Activated T-helper 2 cell treated with anti-CD3 and anti-CD28 coated beads, Interferon-gamma antibody, Interleukin-2, Interleukin-4, amounts not matched to agents 10 μg/mL and 5 μg/mL and 100 μg/mL, durations not matched to agents 14 hours and 24 hours and 36 hours (primary cell): ENCODE measurements at regions not wholly inside any gene's neighbourhood (a gene's known extent, or its start where the extent isn't known, plus 50 kb on each side); places are given as distances from the start of the nearest gene placed in this dataset.
"Not testable (repeated sequence)": the region's sequence is repeated elsewhere in the genome, so short reads cannot be mapped to it uniquely, and the experiment has no call there.

Experiments
- DNase-seq: peaks from one replicate; pipeline ENCODE4 v3.0.0; 2021; ENCODE audit warnings: low spot score
- H3K27ac Mint-ChIP-seq: one replicate; pipeline ENCODE4 v1.8.0; 2021; ENCODE audit warnings: mixed read lengths
- H3K27me3 Mint-ChIP-seq: one replicate; pipeline ENCODE4 v1.8.0; 2021; ENCODE audit warnings: low read depth, mixed read lengths
- H3K36me3 Mint-ChIP-seq: one replicate; pipeline ENCODE4 v1.8.0; 2021; ENCODE audit warnings: low read depth, mixed read lengths
- H3K4me1 Mint-ChIP-seq: one replicate; pipeline ENCODE4 v1.8.0; 2021; ENCODE audit warnings: low read depth, mixed read lengths
- H3K4me3 Mint-ChIP-seq: one replicate; pipeline ENCODE4 v1.8.0; 2021; ENCODE audit warnings: low read depth, mild to moderate bottlenecking, moderate library complexity, mixed read lengths
- H3K9me3 Mint-ChIP-seq: one replicate; pipeline ENCODE4 v1.8.0; 2021; ENCODE audit warnings: mixed read lengths
- intact Hi-C: fragments of 100-400 bp; cut with micrococcal nuclease; formaldehyde crosslinking; loops from one replicate; pipeline ENCODE4 v1.15.1; 2023

- H3K9me3 Mint-ChIP-seq, H3K27me3 Mint-ChIP-seq, H3K36me3 Mint-ChIP-seq, H3K4me1 Mint-ChIP-seq, DNase-seq, H3K27ac Mint-ChIP-seq, H3K4me3 Mint-ChIP-seq, intact Hi-C loops: not testable (repeated sequence)
These were observed 123.2 kb upstream of the NBPF26 start for GRCh38 chr1:120600442-120601041.

GRCh38 chr1:120607882-120608281 is 115.9 kb upstream of the NBPF26 start:
- H3K27ac Mint-ChIP-seq, intact Hi-C loops, H3K36me3 Mint-ChIP-seq, H3K4me3 Mint-ChIP-seq, H3K9me3 Mint-ChIP-seq, DNase-seq, H3K27me3 Mint-ChIP-seq, H3K4me1 Mint-ChIP-seq: not testable (repeated sequence)

GRCh38 chr1:120608314-120609014 is 115.3 kb upstream of the NBPF26 start:
- H3K4me1 Mint-ChIP-seq, DNase-seq, H3K27ac Mint-ChIP-seq, H3K9me3 Mint-ChIP-seq, intact Hi-C loops, H3K36me3 Mint-ChIP-seq, H3K27me3 Mint-ChIP-seq, H3K4me3 Mint-ChIP-seq: not testable (repeated sequence)

GRCh38 chr1:120609015-120609573 is 114.7 kb upstream of the NBPF26 start:
- DNase-seq, result not testable (repeated sequence)

GRCh38 chr1:120609834-120610233 is 113.9 kb upstream of the NBPF26 start:
- H3K27me3 Mint-ChIP-seq, H3K4me1 Mint-ChIP-seq, H3K27ac Mint-ChIP-seq, DNase-seq, H3K36me3 Mint-ChIP-seq, H3K4me3 Mint-ChIP-seq, H3K9me3 Mint-ChIP-seq, intact Hi-C loops: not testable (repeated sequence)

More at GRCh38 chr1:120609015-120609573, 114.7 kb upstream of the NBPF26 start:
- H3K9me3 Mint-ChIP-seq, H3K4me3 Mint-ChIP-seq, H3K27ac Mint-ChIP-seq, H3K36me3 Mint-ChIP-seq, intact Hi-C loops, H3K27me3 Mint-ChIP-seq, H3K4me1 Mint-ChIP-seq: not testable (repeated sequence)

- H3K36me3 Mint-ChIP-seq, H3K27me3 Mint-ChIP-seq, H3K4me3 Mint-ChIP-seq, H3K27ac Mint-ChIP-seq, DNase-seq, intact Hi-C loops, H3K4me1 Mint-ChIP-seq, H3K9me3 Mint-ChIP-seq: not testable (repeated sequence)
These were observed 108.7 kb upstream of the NBPF26 start for GRCh38 chr1:120614931-120615639.

- intact Hi-C loops, H3K4me3 Mint-ChIP-seq, H3K27ac Mint-ChIP-seq, DNase-seq, H3K27me3 Mint-ChIP-seq, H3K36me3 Mint-ChIP-seq, H3K4me1 Mint-ChIP-seq, H3K9me3 Mint-ChIP-seq: not testable (repeated sequence)
These were observed 106.3 kb upstream of the NBPF26 start for GRCh38 chr1:120617493-120617892.

GRCh38 chr1:120619867-120620692 is 103.7 kb upstream of the NBPF26 start:
- DNase-seq, H3K4me1 Mint-ChIP-seq, H3K27ac Mint-ChIP-seq, intact Hi-C loops, H3K9me3 Mint-ChIP-seq, H3K4me3 Mint-ChIP-seq, H3K27me3 Mint-ChIP-seq, H3K36me3 Mint-ChIP-seq: not testable (repeated sequence)

- DNase-seq, H3K9me3 Mint-ChIP-seq, H3K27ac Mint-ChIP-seq, H3K4me3 Mint-ChIP-seq, intact Hi-C loops, H3K4me1 Mint-ChIP-seq, H3K36me3 Mint-ChIP-seq, H3K27me3 Mint-ChIP-seq: not testable (repeated sequence)
These were observed 103.1 kb upstream of the NBPF26 start for GRCh38 chr1:120620693-120620969.

GRCh38 chr1:120621278-120621677 is 102.5 kb upstream of the NBPF26 start:
- H3K4me1 Mint-ChIP-seq, H3K9me3 Mint-ChIP-seq, H3K4me3 Mint-ChIP-seq, intact Hi-C loops, DNase-seq, H3K36me3 Mint-ChIP-seq, H3K27me3 Mint-ChIP-seq, H3K27ac Mint-ChIP-seq: not testable (repeated sequence)

- H3K4me1 Mint-ChIP-seq, H3K27ac Mint-ChIP-seq, H3K27me3 Mint-ChIP-seq, H3K36me3 Mint-ChIP-seq, H3K4me3 Mint-ChIP-seq, H3K9me3 Mint-ChIP-seq, intact Hi-C loops, DNase-seq: not testable (repeated sequence)
These were observed 100.2 kb upstream of the NBPF26 start for GRCh38 chr1:120623539-120623938.

GRCh38 chr1:120624565-120625064 is 99.1 kb upstream of the NBPF26 start:
- intact Hi-C loops, DNase-seq, H3K36me3 Mint-ChIP-seq, H3K4me3 Mint-ChIP-seq, H3K9me3 Mint-ChIP-seq, H3K27ac Mint-ChIP-seq, H3K4me1 Mint-ChIP-seq, H3K27me3 Mint-ChIP-seq: not testable (repeated sequence)
